CD4-positive, alpha-beta memory T cell (primary cell): ENCODE measurements at regions not wholly inside any gene's neighbourhood (a gene's known extent, or its start where the extent isn't known, plus 50 kb on each side); places are given as distances from the start of the nearest gene placed in this dataset.

Experiments used
- CTCF ChIA-PET: fragments of 350-600 bp; sonication (Branson Sonifier 250); formaldehyde crosslinking; loops from one replicate; lab custom pipeline; 2021; ENCODE audit warnings: inconsistent platforms; ENCODE audit not compliant: partially characterized antibody; lab: Charles Lee
- POLR2A ChIA-PET: fragments of 350-600 bp; sonication (Branson Sonifier 250); formaldehyde crosslinking; loops from one replicate; lab custom pipeline; 2021; ENCODE audit not compliant: partially characterized antibody; lab: Charles Lee
- DNase-seq, 5 donors: peaks; one replicate each; pipeline versions ENCODE4 v3.0.0 to v3.0.0-alpha.2; 2020 to 2022; ENCODE audit warnings: mixed read lengths in 1 of 5
- H3K27ac ChIP-seq: one replicate; pipeline ENCODE4 v1.7.0; 2013; ENCODE audit warnings: low read depth, low read length
- H3K27me3 ChIP-seq: 2 replicates; pipeline ENCODE4 v1.7.0; 2013; ENCODE audit warnings: mild to moderate bottlenecking, low read length, moderate library complexity; ENCODE audit not compliant: insufficient read depth
- H3K36me3 ChIP-seq: 2 replicates; pipeline ENCODE4 v1.7.0; 2013; ENCODE audit warnings: mild to moderate bottlenecking, low read length, moderate library complexity; ENCODE audit not compliant: insufficient read depth
- H3K4me1 ChIP-seq: 2 replicates; pipeline ENCODE4 v1.7.0; 2013; ENCODE audit warnings: mild to moderate bottlenecking, low read length, moderate library complexity; ENCODE audit not compliant: insufficient read depth
- H3K4me3 ChIP-seq, 2 donors: one replicate each; pipeline ENCODE4 v1.7.0; 2013; ENCODE audit warnings: low read length in 2 of 2, mild to moderate bottlenecking in 1 of 2
- H3K9me3 ChIP-seq, 2 donors: one replicate each; pipeline ENCODE4 v1.7.0; 2013; ENCODE audit warnings: low read length in 2 of 2, control low read depth in 1 of 2; ENCODE audit not compliant: control insufficient read depth in 1 of 2
- H3K27ac Mint-ChIP-seq, 7 donors: one replicate each; pipeline ENCODE4 v1.8.0; 2020 to 2021; ENCODE audit warnings: mixed read lengths in 7 of 7, mild to moderate bottlenecking in 6 of 7, inconsistent platforms in 3 of 7, moderate library complexity in 3 of 7
- H3K27me3 Mint-ChIP-seq, 2 donors: one replicate each; pipeline ENCODE4 v1.8.0; 2020 to 2021; ENCODE audit warnings: mixed read lengths in 2 of 2
- H3K36me3 Mint-ChIP-seq, 2 donors: one replicate each; pipeline ENCODE4 v1.8.0; 2020 to 2021; ENCODE audit warnings: mixed read lengths in 2 of 2, inconsistent platforms in 1 of 2, mild to moderate bottlenecking in 1 of 2
- H3K4me1 Mint-ChIP-seq, 4 donors: one replicate each; pipeline ENCODE4 v1.8.0; 2020 to 2021; ENCODE audit warnings: mixed read lengths in 4 of 4, mild to moderate bottlenecking in 1 of 4
- H3K4me3 Mint-ChIP-seq, 8 donors: one replicate each; pipeline ENCODE4 v1.8.0; 2020 to 2021; ENCODE audit warnings: mixed read lengths in 8 of 8, mild to moderate bottlenecking in 7 of 8, moderate library complexity in 6 of 8, inconsistent platforms in 3 of 8
- H3K9me3 Mint-ChIP-seq, 8 donors: one replicate each; pipeline ENCODE4 v1.8.0; 2020 to 2021; ENCODE audit warnings: mixed read lengths in 8 of 8, mild to moderate bottlenecking in 5 of 8, inconsistent platforms in 3 of 8, moderate library complexity in 1 of 8
- intact Hi-C: fragments of 100-400 bp; cut with micrococcal nuclease; formaldehyde crosslinking; loops from one replicate; pipeline ENCODE4 v1.15.1; 2023

DNA sequence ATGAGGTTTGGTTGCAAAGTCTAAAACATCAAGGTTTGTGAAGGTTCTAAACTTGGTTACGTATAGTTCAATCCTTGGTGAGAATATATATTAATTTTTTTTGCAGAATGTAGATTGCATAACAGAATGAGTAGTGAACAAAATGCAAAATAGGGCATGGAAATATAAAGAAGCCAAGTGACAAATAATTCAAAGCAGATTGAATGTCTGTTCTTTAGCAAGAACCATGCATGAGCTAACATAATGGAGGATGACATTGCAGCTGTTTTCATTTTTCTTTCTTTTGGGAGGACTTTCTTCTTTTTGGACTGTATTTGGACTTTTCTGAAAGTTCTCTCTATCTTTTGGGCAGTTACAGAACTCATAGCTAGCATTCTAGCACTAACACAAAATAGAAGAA is 194.8 kb upstream of the MRPS30 start:
- intact Hi-C loops: no loop called here
- Mint-ChIP-seq H3K4me1 (no peaks in the 10 kb centered on the region), H3K4me3 (no peak overlapping the region), H3K27ac (no peak overlapping the region), H3K36me3 (no peaks in the 10 kb centered on the region), H3K9me3 (peaks cover 0 to 5% (median 0%) of the 10 kb centered on the region in 8 donors), H3K27me3 (no peaks in the 10 kb centered on the region)
- H3K9me3 ChIP-seq: no peaks in the 10 kb centered on the region
- H3K27ac ChIP-seq: no peak overlapping the region
- H3K4me1 ChIP-seq: no peaks in the 10 kb centered on the region
- ChIA-PET POLR2A (no interaction called here), CTCF (no interaction called here)
- no peaks in the 10 kb centered on the region for H3K27me3 ChIP-seq
- H3K4me3 ChIP-seq: no peak overlapping the region
- no peaks in the 10 kb centered on the region for H3K36me3 ChIP-seq
- DNase-seq: no peak

DNA sequence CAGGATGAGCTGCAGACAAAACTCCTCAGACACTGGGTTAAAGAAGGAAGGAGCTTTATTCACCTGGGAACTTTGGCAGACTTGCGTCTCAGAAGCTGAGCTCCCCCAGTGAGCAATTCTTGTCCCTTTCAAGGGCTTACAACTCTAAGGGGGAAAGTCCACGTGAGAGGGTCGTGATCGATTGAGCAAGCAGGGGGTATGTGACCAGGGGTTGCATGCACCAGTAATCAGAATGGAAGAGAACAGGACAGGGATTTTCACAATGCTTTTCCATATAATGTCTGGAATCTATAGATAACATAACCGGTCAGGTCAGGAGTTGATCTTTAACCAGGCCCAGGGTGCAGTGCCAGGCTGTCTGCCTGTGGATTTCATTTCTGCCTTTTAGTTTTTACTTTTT is 202.8 kb upstream of the MRPS30 start:
- Histone ChIP-seq H3K27me3 (no peaks in the 10 kb centered on the region), H3K36me3 (no peaks in the 10 kb centered on the region), H3K9me3 (no peaks in the 10 kb centered on the region), H3K4me1 (no peaks in the 10 kb centered on the region), H3K27ac (no peak overlapping the region), H3K4me3 (no peak overlapping the region)
- Mint-ChIP-seq H3K27me3 (no peaks in the 10 kb centered on the region), H3K4me3 (no peak overlapping the region), H3K27ac (no peak overlapping the region), H3K9me3 (peaks cover 0 to 11% (median 4%) of the 10 kb centered on the region in 8 donors), H3K36me3 (no peaks in the 10 kb centered on the region), H3K4me1 (no peaks in the 10 kb centered on the region)
- CTCF ChIA-PET: no interaction called here
- intact Hi-C loops: no loop called here
- POLR2A ChIA-PET: no interaction called here
- DNase-seq: no peak

DNA sequence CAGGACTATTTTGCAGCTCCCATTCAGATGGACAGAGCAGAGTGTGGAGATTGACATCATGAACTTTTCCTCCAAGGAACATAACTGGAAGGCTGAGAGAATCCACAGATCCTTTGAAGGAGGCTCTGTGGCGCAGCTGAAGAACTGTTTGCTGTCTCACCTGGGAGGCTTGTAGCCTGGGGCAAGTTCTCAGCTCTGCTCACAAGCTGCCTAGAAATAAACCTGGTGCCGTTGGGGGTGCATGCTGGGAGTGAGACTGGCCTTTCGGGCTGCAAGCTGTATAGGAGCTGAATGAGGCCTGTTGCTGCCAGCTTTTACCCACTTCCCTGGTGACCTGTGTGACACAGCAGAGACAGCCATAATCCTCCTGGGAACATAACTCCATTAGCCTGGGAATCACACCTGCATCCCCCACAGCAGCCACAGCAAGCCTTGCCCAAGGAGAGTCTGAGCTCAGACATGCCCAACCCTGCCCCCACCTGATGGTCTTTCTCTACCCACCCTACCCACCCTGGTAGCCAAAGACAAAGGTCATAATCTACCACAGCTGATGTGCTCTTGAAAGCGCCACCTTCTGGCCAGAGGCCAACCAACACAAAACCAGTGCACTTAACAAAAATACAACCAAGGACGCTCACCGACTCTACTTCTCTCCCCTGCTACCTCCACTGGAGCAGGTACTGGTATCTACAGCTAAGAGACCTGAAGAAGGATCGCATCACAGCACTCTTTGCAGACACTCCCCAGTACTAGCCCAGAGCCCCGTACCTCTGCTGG is 205.1 kb upstream of the MRPS30 start:
- H3K4me1 ChIP-seq: no peaks in the 10 kb centered on the region
- CTCF ChIA-PET: no interaction called here

DNA sequence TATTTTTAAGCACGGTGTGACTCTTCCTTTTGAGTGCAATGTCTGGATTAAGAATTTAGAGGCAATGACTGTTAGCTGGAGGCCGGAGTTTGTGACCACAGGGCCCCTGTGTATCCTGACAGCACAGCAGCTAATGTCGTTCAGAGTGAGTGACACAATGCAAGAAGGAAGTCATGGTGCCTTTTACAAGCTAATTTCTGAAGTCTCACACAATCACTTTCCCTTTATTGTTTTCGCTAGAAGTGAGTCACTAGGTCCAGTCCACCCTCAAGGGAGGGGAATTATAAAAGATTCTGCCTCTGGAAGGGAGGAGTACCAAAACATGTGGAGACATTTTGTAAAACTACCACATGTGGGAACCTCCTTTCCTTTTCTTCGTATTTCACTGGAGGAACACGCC is 185.5 kb upstream of the FGF10 start:
- no peaks in the 10 kb centered on the region for H3K27me3 Mint-ChIP-seq
- H3K36me3 Mint-ChIP-seq: no peaks in the 10 kb centered on the region
- DNase-seq: no peak
- H3K9me3 ChIP-seq: no peaks in the 10 kb centered on the region
- no peaks in the 10 kb centered on the region for H3K4me1 ChIP-seq
- H3K27me3 ChIP-seq: no peaks in the 10 kb centered on the region
- ChIA-PET CTCF (no interaction called here), POLR2A (no interaction called here)
- H3K27ac ChIP-seq: no peak overlapping the region
- H3K9me3 Mint-ChIP-seq: peaks cover 3 to 10% (median 8%) of the 10 kb centered on the region in 8 donors
- intact Hi-C loops: no loop called here
- H3K4me3 ChIP-seq: no peak overlapping the region
- H3K36me3 ChIP-seq: no peaks in the 10 kb centered on the region
- H3K4me3 Mint-ChIP-seq: no peak overlapping the region
- H3K4me1 Mint-ChIP-seq: no peaks in the 10 kb centered on the region
- H3K27ac Mint-ChIP-seq: no peak overlapping the region

More for the DNA sequence above, 205.1 kb upstream of the MRPS30 start:
- no peak overlapping the region for H3K27ac ChIP-seq
- H3K9me3 Mint-ChIP-seq: peaks cover 0 to 12% (median 6%) of the 10 kb centered on the region in 8 donors
- POLR2A ChIA-PET: no interaction called here
- H3K27me3 Mint-ChIP-seq: no peaks in the 10 kb centered on the region
- H3K36me3 Mint-ChIP-seq: no peaks in the 10 kb centered on the region
- no peaks in the 10 kb centered on the region for H3K36me3 ChIP-seq
- H3K27me3 ChIP-seq: no peaks in the 10 kb centered on the region
- intact Hi-C loops: no loop called here
- H3K4me3 Mint-ChIP-seq: no peak overlapping the region
- no peak for DNase-seq
- H3K4me1 Mint-ChIP-seq: no peaks in the 10 kb centered on the region
- H3K27ac Mint-ChIP-seq: no peak overlapping the region
- H3K9me3 ChIP-seq: no peaks in the 10 kb centered on the region
- H3K4me3 ChIP-seq: no peak overlapping the region

DNA sequence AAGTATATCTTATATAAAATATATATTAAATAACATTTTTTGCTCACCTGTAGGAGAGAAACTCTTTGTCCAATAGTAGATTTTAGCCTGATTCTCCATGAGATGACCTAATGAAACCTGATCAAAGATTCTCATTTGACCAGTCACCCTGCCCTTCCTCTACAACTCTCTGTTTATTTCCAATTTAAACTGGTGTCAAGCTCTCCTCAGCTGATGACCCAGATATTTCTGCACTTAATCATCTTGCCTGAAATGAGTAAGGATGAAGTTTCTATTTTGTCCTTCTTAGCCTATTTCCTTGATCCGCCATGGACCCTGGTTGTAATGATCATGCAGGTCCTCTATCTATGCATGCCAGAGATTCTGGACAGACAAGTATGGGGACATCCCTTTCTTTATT is 179.3 kb upstream of the FGF10 start:
- Histone ChIP-seq H3K27me3 (no peaks in the 10 kb centered on the region), H3K4me1 (no peaks in the 10 kb centered on the region), H3K9me3 (no peaks in the 10 kb centered on the region), H3K36me3 (no peaks in the 10 kb centered on the region), H3K4me3 (no peak overlapping the region), H3K27ac (no peak overlapping the region)
- Mint-ChIP-seq H3K4me1 (no peaks in the 10 kb centered on the region), H3K27ac (no peak overlapping the region), H3K27me3 (no peaks in the 10 kb centered on the region), H3K4me3 (no peak overlapping the region), H3K9me3 (peaks cover 0 to 7% (median under 1%) of the 10 kb centered on the region in 8 donors), H3K36me3 (no peaks in the 10 kb centered on the region)
- intact Hi-C loops: no loop called here
- ChIA-PET POLR2A (no interaction called here), CTCF (no interaction called here)
- DNase-seq: no peak

DNA sequence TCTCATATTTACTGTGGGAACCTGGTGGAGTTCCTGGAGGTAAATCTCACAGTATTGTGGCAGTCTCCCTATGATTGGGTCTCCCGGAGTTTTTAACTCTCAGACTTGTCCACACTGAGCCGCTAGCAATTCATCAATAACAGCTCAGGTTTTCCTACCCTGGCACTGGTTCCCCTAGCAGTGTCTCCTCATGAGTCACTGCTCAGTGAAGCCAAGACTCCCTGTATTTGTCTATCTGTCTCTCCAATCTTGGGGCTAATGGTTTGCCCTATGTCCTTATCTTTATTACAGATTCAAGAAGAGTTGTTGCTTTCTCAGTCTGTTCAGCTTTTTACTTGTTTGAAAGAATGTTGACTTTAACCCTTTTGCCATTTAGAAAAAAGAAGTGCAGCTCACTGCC is 176.7 kb upstream of the FGF10 start:
- Histone ChIP-seq H3K27ac (no peak overlapping the region), H3K36me3 (no peaks in the 10 kb centered on the region), H3K27me3 (no peaks in the 10 kb centered on the region), H3K9me3 (no peaks in the 10 kb centered on the region), H3K4me1 (no peaks in the 10 kb centered on the region), H3K4me3 (no peak overlapping the region)
- Mint-ChIP-seq H3K36me3 (no peaks in the 10 kb centered on the region), H3K4me1 (no peaks in the 10 kb centered on the region), H3K27me3 (no peaks in the 10 kb centered on the region), H3K4me3 (no peak overlapping the region), H3K9me3 (peaks cover 0 to 7% (median 0%) of the 10 kb centered on the region in 8 donors), H3K27ac (no peak overlapping the region)
- no peak for DNase-seq
- ChIA-PET POLR2A (no interaction called here), CTCF (no interaction called here)
- intact Hi-C loops: no loop called here

DNA sequence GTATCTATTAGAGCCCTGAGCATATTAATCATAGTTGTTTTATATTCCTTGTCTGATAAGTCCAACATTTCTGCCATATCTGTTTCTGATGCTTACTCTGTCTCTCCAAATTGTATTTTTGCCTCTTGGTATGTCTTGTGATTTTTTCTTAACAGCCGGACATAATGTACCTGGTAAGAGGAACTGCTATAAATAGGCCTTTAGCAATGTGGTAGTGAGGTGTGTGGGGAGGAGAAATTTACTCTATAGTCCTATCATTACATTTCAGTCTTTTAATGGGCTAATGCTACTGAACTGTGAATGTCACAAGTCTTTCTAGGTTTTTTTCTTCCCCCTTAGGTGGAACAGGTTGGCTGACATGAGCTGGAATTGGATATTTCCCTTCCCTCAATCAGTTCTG is 176.1 kb upstream of the FGF10 start:
- POLR2A ChIA-PET: no interaction called here
- H3K9me3 ChIP-seq: no peaks in the 10 kb centered on the region
- CTCF ChIA-PET: no interaction called here
- H3K4me3 ChIP-seq: no peak overlapping the region
- H3K27me3 ChIP-seq: no peaks in the 10 kb centered on the region
- H3K4me1 ChIP-seq: no peaks in the 10 kb centered on the region
- intact Hi-C loops: no loop called here
- Mint-ChIP-seq H3K9me3 (peaks cover 0 to 7% (median 0%) of the 10 kb centered on the region in 8 donors), H3K4me3 (no peak overlapping the region), H3K27me3 (no peaks in the 10 kb centered on the region), H3K36me3 (no peaks in the 10 kb centered on the region), H3K27ac (no peak overlapping the region), H3K4me1 (no peaks in the 10 kb centered on the region)
- H3K27ac ChIP-seq: no peak overlapping the region
- no peak for DNase-seq
- no peaks in the 10 kb centered on the region for H3K36me3 ChIP-seq
